HG02884 (cell line): ENCODE measurements at regions not wholly inside any gene's neighbourhood (a gene's known extent, or its start where the extent isn't known, plus 50 kb on each side); places are given as distances from the start of the nearest gene placed in this dataset.

Experiments used
- ATAC-seq: cut with Tn5 transposase; IDR thresholded peaks from one replicate; pipeline ENCODE4 v1.9.1; 2021; ENCODE audit warnings: mild to moderate bottlenecking, moderate library complexity; ENCODE audit not compliant: unreplicated experiment

DNA sequence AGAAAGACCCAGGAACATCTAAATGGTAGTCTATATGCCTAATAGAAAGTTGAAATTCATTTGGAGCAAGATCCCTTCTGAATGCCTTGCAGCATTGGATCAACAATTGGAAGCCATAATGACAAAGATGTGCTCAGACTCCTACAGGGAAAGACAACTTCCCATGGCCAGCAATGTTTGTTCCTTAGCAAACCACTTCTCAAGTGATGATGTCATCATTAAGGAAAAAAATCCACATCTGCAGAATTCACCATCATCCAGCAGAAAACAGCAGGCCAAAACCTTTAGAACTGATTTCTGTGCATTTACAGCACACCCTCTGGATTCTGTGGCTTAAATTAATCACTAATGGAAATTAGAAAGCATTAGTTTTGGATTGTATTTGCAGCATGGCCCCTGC, 82.4 kb upstream of the ZIC3 start:
- ATAC-seq = no peak

DNA sequence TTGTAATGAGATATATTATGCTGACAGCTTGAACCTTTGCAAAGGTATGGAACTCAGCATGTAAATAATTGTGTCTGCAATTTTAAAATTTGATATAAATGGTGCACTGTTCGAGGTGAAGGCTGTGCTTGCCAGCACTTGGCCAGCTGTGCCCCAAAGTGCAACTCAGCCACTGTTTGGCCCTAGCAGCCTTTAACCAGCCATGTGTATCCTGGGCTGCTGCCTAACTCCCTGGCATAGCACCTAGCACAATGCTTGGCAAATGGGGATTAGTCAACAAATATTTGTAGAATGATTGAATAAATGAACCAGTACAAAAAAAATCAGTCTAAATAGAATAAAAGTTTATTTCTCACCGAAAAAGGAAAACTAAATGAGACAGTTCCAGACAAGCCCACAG, 83.8 kb upstream of the ZIC3 start:
- ATAC-seq = no peak

DNA sequence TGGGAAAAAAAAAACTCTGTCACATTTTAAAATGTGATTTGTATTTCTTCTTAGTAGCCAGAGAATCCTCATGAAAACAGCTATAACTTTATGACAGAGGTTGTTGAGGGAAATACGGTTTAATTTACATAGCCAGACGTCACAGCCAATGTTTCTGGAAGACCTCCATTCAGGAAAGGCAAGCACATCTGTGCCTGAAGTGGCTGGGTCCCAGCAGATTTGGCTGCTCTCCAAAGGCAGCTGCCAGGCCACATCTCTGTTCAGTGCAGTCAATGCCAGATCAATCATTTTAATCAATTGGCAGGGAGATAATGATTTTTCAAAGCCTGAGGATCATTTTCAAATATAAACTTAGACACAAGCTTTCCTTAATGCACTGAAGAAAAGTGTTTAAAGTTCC, 86.5 kb upstream of the ZIC3 start:
- no peak for ATAC-seq

DNA sequence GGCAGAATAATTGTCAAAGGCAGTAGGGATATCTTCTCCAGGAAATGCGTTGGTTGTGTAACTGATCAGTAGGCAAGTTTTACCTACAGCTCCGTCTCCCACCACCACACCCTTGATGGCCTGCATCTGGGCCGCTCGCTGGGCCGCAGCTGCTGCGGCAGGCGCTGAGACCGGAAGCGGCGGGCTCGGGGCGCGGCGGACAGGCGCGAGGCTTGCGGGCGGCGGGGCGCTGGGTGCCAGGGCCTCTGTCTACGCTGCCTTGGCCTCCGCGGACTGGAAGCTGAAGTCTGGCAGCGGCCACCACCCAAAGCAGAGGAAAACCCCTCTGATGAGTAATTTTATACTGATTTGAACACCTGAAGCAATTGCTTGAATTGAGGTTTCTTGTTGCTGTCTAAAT, 124.2 kb upstream of the ZIC3 start:
- ATAC-seq = no peak

DNA sequence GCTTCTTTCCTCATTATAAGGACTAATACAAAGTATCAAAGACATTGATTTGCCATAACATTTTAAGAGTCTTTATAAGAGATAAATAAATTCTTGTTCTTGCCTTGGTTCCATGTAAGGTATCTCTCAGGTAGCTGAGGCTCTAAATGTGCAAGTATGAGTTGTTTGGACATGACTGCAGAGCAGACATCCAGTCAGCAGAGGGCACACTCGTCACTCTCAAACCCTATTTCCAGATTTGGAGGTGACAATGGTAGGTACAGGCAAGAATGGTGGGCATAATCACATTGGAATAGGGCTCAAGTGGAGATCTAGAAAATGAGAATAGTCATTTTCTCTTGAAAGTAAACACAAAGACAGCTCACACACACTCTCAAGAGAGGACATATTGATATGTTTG, 133.3 kb upstream of the ZIC3 start:
- no peak for ATAC-seq

DNA sequence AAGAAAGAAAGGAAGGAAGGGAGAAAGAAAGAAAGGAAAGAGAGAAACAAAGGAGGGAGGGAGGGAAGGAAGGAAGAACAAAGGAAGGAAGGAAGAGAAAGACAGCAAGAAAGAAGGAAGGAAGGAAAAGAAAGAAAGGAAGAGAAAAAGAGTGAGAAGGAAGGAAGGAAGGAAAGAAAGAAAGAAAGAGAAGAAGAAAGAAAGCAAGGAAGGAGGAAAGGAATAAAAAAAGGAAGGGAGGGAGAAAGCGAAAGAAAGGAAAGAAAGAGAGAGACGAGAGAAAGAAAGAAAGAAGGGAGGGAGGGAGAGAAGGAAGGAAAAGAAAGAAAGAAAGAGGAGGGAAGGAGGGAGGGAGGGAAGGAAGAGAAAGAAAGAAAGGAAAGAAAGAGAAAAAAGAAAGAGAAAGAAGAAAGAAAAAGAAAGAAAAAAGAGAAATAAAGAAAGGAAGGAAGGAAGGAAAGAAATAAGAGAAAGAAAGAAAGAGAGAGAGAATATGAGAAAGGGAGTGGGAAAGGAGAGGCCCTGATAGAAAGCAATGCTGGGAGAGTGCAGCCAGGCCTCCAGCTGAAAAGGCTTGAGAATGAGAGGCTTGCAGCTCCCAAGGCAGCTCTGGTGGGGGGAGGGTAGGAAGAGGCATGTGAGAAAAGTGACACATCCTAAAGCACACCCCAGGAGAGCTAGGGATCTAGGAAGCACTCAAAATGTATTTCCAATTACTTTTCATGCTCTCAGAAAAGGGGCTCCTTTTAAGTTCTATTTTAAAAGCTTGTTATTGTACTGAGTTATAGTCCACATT, 134.0 kb upstream of the ZIC3 start:
- ATAC-seq = no peak

DNA sequence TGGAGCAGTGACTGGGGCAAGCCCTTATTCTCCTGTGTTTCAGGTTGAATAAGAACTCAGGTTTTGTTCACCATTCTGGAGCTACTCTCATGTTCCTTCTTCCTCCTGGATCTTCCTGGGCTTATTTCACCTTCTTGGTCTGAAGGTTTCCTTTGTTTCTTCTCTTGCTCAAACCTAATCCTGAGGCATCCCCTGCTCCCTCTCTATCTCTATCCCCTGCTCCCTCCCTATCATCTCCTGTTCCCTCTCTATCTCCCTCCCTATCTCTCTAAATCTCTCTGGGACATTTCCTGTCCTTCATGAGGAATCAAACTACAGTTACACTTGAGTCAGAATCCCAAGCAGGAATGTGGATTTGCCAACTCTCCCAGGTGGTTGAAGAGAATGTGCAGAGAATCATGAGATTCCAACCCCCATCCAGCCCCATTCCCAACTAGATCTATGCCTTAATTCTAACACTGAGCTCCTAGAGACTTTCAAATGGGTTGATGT, 134.9 kb upstream of the ZIC3 start:
- ATAC-seq = no peak

DNA sequence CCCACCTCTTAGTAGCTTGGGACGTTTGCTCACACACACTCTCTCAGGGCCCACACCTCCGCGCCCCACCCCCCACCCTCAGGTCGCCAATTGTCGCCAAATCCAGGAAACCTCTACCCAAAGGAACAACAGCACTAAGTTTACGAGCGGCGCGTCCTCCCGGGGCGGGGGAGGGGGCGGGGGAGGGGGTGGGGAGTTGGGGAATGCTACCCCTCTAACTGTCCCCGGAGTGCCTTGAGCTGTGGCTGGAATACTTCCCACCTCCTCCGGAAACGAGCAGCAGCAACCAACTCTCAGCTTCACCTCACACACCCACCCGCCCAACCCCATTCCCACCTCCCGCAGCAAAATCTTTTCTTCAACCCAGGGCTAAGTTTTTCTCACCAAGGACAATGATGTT, 135.6 kb upstream of the ZIC3 start:
- ATAC-seq = no peak

DNA sequence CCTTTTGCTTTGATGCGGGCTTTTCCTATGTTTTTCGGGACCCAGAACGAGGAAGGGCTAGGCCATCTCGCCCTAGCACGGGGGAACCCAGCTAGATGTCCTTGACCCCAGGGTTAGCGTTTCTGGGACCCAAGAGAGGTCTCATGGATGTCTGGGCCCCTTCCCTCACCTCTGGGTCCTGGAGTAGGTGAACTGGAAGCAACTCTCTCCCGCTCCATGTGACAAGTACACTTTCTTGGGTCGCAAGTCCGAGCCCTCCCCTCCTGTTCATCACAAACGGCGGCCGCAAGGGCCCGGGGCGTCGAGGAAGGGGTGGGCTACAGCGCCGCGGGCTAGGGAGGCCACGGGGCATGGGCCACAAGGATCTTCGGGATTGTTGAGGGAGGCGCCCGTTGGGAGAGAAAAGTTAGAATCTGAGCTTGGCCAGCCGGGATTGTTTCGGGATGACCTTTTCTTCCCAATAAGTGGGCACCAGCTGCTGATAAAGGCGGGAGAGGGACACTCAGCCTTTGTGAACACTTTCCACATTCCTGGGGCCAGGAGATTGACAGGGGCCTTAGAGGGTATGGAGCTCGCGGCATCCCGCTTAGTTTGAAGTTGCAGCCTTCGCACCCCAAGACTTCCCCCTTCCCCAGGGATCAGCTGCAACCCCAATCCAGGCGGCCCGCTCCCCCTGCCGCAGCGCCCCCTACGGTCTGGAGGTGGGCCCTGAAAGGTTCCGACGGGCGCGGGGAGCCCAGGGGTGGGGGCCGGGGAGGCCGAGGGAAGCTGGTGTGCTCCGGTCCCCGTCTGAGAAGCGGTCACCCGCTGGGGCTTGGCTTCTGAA, 136.9 kb upstream of the ZIC3 start:
- no peak for ATAC-seq

DNA sequence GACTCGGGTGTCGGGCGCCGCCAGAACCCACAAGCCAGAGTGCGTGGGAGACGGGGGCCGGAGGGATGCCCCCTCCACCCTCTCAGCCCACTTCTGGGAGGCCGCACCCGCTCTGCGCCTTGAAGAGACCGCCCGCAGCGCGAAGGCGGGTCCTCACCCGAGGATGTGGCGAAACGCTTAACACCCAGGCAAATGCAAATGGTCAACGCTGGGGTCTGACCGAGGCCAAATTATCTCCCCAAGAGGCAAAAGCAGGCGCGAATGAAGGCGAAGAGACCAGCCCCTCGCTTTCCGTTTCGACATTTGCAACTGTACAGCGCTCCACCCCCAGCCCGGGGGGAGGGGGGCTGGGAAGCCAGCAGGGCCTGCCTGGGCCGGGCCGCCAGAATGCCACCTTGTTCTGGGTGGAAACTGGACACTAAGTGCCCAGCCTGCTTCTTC, 137.7 kb upstream of the ZIC3 start:
- no peak for ATAC-seq

DNA sequence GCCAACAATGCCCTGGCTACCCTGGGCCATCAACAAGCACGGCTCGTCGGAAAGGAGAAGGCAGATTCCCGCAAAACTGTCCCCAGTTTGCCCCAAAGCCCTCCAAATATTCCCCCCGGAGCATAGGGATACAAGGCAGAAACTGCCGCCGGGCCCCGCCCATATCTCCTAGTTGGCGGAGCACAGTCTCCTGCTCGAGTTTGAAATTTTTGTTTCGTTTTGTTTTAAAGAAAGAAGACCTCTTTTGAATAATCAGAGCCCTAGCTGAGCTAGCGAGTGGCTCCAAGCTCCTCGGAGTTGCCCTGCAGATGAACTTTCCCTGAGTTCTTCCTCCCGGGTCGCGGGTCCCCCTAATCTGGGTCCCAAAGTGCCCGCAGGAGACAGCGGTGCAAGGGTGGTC, 138.1 kb upstream of the ZIC3 start:
- ATAC-seq = no peak

DNA sequence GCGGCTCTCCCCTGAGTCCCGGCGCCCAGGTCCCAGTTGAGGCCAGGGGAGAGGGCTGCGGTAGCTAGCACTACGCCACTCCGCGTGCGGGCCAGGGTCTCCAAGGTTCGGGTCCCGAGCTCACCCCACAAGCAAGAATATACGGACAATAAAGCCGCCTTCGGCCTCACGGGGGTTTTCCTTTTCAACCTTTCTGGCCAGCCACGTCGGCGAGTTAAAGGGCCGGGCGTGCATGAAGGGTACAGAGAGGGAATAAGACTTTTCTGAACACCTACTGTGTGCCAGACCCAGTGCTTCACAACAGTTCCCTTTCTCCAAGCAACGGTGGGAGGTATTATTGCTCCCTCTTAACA, 138.5 kb upstream of the ZIC3 start:
- no peak for ATAC-seq

DNA sequence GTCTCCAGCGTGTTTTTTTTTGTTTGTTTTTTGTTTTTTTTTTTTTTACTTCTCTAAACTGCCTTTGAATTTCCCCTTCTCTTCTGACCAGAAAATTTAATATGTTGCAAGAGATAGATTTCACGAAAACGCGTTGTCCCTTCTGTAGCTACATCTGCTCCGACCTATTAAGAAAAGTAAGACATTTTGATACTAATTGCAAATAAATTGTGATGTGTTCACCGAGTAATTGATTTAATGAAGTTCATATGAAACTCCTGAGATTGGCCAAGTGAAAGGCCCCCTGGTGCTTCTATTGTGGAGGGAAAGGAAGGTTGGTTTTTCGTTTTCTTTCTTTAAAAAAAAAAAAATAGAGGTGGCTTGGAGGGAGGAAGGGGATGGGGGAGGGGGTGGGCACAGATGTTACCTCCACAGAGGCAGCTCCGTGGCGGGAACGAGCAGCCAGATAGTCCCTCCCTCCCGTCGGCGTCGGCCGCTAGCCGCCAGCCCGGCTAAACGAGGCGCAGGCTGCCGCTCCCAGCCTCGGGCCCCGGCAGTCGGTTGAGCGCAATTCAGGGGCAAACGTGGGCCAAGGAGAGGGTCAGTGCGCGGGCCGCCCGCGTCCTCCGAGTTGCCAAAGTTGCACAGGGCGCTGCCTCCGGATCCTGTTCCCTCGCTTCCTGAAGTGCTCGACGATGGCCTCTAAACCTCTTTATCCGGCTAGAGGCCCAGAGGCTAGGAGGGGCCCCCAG, 139.1 kb upstream of the ZIC3 start:
- no peak for ATAC-seq

DNA sequence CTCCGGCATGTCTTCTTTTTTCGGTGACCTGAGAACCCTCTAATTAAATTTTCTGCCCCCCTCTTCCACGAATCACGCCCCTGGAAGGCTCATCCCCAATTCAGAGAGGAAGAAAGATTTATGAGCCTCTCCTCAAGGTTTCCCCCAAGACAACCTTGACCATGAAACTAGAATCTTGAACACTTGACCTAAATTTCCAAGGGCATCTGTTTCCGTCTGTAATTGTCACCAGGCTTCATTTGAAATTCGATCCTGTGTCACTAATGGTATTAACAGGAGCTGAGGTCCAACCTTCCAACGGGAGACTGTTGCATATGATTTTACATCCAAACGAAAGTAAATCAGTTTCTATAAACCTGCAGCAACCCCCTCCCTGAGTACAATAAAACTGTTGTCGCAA, 139.9 kb upstream of the ZIC3 start:
- no peak for ATAC-seq

DNA sequence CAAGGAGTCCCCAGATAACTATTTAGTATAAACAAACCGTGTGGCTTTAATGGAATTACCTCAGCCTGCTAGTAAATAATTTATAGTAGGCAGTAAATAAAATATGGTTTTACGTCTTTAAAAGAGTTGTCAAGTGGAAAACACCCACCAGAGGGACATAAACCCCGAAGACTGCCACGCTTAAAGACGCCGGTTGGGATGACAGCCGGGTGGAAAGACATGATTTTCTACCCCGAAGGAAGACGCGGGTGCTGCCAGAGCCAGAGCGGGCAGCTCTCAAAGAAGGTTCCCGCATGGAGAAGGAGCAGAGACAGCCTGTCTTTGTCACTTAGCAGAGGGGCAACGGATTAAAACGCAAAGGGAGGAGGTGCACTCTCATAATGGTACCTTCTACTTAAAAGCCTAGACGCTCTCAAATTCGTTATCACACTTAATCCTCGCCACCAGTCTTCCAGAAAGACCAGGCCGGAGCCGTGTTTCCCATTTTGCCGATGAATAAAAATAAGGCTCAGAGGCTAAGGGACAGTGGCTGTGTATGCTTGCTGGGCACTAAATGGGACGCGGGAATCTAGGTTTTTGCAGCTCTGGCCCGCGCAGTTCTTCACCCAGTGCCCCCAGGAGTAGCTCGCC, 140.5 kb upstream of the ZIC3 start:
- ATAC-seq = no peak

DNA sequence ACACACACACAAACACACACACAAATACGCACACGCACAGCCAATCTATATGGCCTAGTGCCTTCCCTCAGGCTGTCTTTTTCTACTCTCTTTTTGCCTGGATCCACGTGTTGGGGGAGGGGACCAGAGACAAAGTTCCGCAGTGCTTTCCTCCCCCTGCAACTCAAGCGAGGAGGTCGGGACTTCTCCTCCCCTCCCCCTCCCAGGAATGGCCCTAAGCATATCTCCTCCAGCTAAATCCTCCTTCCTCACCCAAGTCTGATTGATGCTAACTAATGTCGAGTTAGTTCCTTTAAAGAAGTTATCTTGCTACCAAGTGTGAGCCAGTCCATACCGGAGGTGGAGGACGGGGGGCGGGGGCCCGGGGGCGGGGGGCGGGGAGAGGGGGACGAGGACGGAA, 141.2 kb upstream of the ZIC3 start:
- no peak for ATAC-seq

DNA sequence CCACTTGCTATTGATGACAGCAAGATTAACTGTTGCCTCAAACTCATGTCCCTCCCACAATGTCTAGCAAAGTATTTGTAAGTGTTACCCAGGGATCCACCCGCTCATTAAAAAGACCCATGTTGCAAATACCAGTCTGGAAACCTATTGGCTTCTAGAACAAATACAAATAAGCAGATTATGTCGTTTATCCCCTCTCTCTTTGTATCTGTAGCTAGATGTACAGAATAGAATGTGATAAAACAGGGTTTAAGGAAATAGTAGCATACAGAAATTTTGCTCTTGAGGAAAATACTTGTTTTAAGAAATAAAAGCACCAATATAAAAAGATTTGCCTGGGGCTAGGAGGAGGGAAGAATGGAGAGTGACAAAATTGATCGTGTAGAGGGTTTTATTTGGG, 142.7 kb upstream of the ZIC3 start:
- no peak for ATAC-seq

DNA sequence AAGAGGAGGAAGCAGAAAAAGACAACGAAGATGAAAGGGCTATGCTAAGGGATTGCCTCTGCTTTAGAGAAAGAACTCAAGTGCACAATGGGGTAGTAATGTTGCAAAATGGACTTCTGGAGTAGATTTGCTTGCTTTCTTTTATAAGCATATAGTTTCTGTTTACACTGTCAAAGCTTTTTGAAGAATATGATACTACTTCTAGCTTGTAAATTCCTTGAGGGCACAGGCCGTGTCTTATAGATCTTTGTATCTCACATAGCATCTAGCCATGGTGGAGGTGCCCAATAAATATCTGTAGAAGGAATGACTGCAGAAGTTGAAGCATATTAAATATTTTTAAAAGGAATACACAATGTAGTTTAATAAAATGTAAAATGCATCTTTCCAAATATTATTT, 147.8 kb upstream of the ZIC3 start:
- ATAC-seq = no peak

DNA sequence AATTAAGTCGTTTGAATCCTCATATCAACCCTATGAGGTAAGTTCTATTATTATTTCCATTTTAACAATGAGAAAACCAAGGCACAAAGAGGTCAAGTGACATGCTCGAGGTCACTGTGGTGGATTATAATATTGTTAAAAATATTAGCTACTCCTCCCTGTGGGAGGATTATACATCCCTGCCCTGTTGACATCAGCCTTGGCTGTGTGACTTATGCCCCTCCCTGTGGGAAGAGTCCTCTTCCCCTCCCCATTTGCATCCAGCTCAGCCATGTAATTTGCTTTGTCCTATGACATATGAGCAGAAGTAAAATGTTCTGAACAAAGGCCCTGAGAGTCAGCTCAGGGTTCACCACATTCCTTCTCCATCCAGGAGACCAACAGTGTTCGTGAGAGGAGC, 152.7 kb upstream of the ZIC3 start:
- no peak for ATAC-seq

DNA sequence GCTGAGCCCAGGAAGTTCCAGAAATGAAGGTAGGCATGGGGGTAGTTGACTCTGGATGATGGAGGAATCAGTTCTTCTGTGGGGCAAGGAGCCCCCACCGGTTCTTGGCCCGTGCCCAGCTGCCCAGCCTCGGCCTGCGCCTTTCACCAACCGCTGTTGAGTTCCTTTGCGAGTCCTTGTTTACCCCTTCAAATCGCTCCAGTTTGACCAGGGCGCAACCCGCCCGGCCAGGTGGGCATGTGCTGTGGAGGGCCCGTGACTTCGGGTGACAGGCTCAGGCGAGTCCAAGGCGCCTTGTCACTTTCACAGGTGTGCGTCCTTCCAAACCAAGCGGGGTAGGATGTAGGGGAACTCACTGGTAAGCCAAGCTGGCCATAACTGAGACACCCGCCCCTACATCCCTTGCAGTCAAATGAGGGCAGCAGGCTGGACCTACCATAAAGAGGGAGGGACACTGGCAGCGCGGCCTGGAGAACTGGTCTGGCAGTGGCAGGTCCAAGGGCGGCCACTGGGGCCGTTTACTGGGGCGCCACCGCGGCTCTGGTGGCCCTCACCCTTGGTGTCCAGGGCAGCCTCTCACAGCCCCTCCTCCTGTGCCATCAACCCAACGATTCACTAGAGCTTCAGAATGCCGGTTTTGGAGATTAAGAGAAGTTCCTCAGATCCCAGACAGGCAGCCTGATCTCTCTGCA, 160.3 kb upstream of the ZIC3 start:
- no peak for ATAC-seq

DNA sequence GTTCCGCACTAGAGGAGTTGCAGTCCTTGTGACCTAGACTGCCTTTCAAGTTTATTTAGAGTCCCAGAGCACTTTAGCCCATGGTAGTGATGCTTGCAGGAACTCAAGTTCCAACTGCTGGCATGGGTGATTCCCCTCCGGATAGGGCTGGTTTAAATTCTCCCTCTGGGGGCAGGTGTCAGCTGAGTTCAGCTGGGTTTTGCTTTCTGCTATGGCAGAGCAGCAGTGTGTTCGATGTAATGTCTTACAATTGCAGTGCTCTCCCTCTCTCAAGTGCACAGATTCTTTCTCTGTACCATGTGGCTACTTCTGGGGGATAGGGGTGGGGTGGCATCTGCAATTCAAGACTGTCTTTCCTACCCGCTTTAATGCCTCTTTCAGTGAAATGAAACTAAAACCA, 164.8 kb upstream of the ZIC3 start:
- ATAC-seq = no peak
